K562 (cell line): ENCODE measurements at regions not wholly inside any gene's neighbourhood (a gene's known extent, or its start where the extent isn't known, plus 50 kb on each side); places are given as distances from the start of the nearest gene placed in this dataset.

Experiments used
- ATAC-seq: fragments of 200-7000 bp; cut with Tn5 transposase; 3 replicates; pipeline ENCODE4 v1.9.1; 2020; ENCODE audit warnings: moderate library complexity
- BruUV-seq: library from RNA; stranded (reverse); fragments of 400-500 nt; replicated peaks from 2 replicates; lab custom pipeline; 2021; lab: Mats Ljungman, UMichigan
- CTCF ChIA-PET: fragments of 300-600 bp; formaldehyde crosslinking; extraction: SDS; loops from one replicate; lab custom pipeline; 2021; ENCODE audit warnings: low intra/inter-chr PET ratio; lab: Yijun Ruan, JAX
- POLR2A ChIA-PET: fragments of 300-600, 350-650 bp; sonication (Branson Sonifier 250); formaldehyde crosslinking; extraction: SDS; loops from one replicate; lab custom pipeline; 2021; ENCODE audit warnings: antibody characterized with exemption, inconsistent platforms; lab: Yijun Ruan, JAX
- DNase-seq, 4 experiments: peaks; one replicate each; pipeline versions ENCODE4 v3.0.0 to v3.0.0-alpha.2; 2011 to 2018; ENCODE audit warnings: low spot score in 3 of 4, mixed read lengths in 3 of 4; ENCODE audit errors: extremely low read depth in 1 of 4
- FAIRE-seq: peaks from 2 replicates; lab custom pipeline; 2011; peaks lifted over from hg19 to GRCh38; lab: Jason Lieb, UNC
- H2AFZ ChIP-seq: 2 replicates; pipeline ENCODE4 v1.6.0; 2011; ENCODE audit warnings: low read depth, low read length, control low read depth, inconsistent platforms
- H3K27ac ChIP-seq: fragments of 200-600 bp; 3 replicates; pipeline ENCODE4 v1.8.0; 2011; ENCODE audit warnings: low read depth, mild to moderate bottlenecking, control low read depth, inconsistent platforms, low read length, moderate library complexity, mixed read lengths; ENCODE audit errors: extremely low read depth
- H3K27me3 ChIP-seq, 2 experiments: fragments of 300-600 bp in 1 of 2; 2 replicates in 1 of 2; 3 replicates in 1 of 2; pipeline versions ENCODE4 v1.6.0 to v1.8.0; 2011; ENCODE audit warnings: inconsistent platforms in 2 of 2, low read length in 2 of 2, mild to moderate bottlenecking in 1 of 2, mixed read lengths in 1 of 2, moderate library complexity in 1 of 2; ENCODE audit not compliant: control insufficient read depth in 2 of 2, insufficient read depth in 2 of 2
- H3K36me3 ChIP-seq: fragments of 300-600 bp; 3 replicates; pipeline ENCODE4 v1.8.0; 2011; ENCODE audit warnings: mild to moderate bottlenecking, low read length, inconsistent platforms; ENCODE audit not compliant: control insufficient read depth, insufficient read depth
- H3K4me1 ChIP-seq, 2 experiments: fragments of 200-600 bp in 1 of 2; replicated peaks in 1 of 2; 2 replicates in 1 of 2; 3 replicates in 1 of 2; pipeline versions ENCODE4 v1.5.1 to v1.8.0; 2011; ENCODE audit warnings: inconsistent platforms in 2 of 2, low read length in 2 of 2, mild to moderate bottlenecking in 1 of 2, mixed read lengths in 1 of 2, moderate library complexity in 1 of 2; ENCODE audit not compliant: control insufficient read depth in 2 of 2, insufficient read depth in 2 of 2
- H3K4me2 ChIP-seq: 2 replicates; pipeline ENCODE4 v1.6.1; 2011; ENCODE audit warnings: low read length, control low read depth, inconsistent platforms, mixed read lengths; ENCODE audit not compliant: insufficient read depth
- H3K4me3 ChIP-seq: fragments of 200-600 bp; sonication (generic), shearing (Covaris generic); 2 replicates; pipeline ENCODE4 v1.5.1; 2016; ENCODE audit warnings: control low read depth, inconsistent platforms
- H3K79me2 ChIP-seq: fragments of 200-600 bp; 3 replicates; pipeline ENCODE4 v1.8.0; 2011; ENCODE audit warnings: low read length, inconsistent platforms; ENCODE audit not compliant: control insufficient read depth, insufficient read depth
- H3K9ac ChIP-seq, 2 experiments: 2 replicates each; pipeline versions ENCODE4 v1.6.0 to v1.6.1; 2011; ENCODE audit warnings: low read depth in 2 of 2, low read length in 2 of 2, control low read depth in 1 of 2, inconsistent platforms in 1 of 2, mild to moderate bottlenecking in 1 of 2, mixed read lengths in 1 of 2; ENCODE audit not compliant: insufficient read depth in 1 of 2
- H3K9me1 ChIP-seq: one replicate; pipeline ENCODE4 v1.6.0; 2011; ENCODE audit warnings: inconsistent platforms, mild to moderate bottlenecking, low read length, moderate library complexity; ENCODE audit not compliant: control insufficient read depth, insufficient read depth
- H3K9me3 ChIP-seq: replicated peaks from 2 replicates; pipeline ENCODE4 v1.5.1; 2011; ENCODE audit warnings: low read depth, low read length, inconsistent platforms; ENCODE audit not compliant: control insufficient read depth, insufficient read depth
- H4K20me1 ChIP-seq: replicated peaks from 2 replicates; pipeline ENCODE4 v1.6.1; 2011; ENCODE audit warnings: low read length, inconsistent platforms, mixed read lengths; ENCODE audit not compliant: control insufficient read depth, insufficient read depth
- ASH1L ChIP-seq: fragments of 450-650 bp; IDR thresholded peaks from 2 replicates; pipeline ENCODE4 v1.6.1; 2018; ENCODE audit warnings: borderline replicate concordance, mild to moderate bottlenecking, low read depth; ENCODE audit not compliant: partially characterized antibody
- CBFB ChIP-seq: sonication (generic); formaldehyde crosslinking; IDR thresholded peaks from 2 replicates; pipeline ENCODE4 v1.4.0; 2020; ENCODE audit warnings: mild to moderate bottlenecking, missing genetic modification reagents
- CREM ChIP-seq: IDR thresholded peaks from 2 replicates; pipeline ENCODE4 v1.6.1; 2014; ENCODE audit warnings: antibody characterized with exemption, low read depth
- ELF4 ChIP-seq: fragments of 450-650 bp; formaldehyde crosslinking; IDR thresholded peaks from 2 replicates; pipeline ENCODE4 v1.4.0; 2022; ENCODE audit warnings: missing genetic modification characterization
- HDAC3 ChIP-seq: fragments of 450-650 bp; IDR thresholded peaks from 2 replicates; pipeline ENCODE4 v1.6.1; 2018; ENCODE audit warnings: borderline replicate concordance, mild to moderate bottlenecking, moderate library complexity; ENCODE audit not compliant: partially characterized antibody
- NFE2 ChIP-seq: IDR thresholded peaks from 2 replicates; pipeline ENCODE4 v1.6.1; 2014; ENCODE audit warnings: antibody characterized with exemption, low read depth
- NR4A1 ChIP-seq, 2 experiments: fragments of 250-450 bp in 1 of 2; fragments of 450-650 bp in 1 of 2; sonication (Bioruptor Pico) in 1 of 2; IDR thresholded peaks; 2 replicates each; pipeline versions ENCODE4 v1.4.0 to v1.6.1; 2016 to 2020; ENCODE audit warnings: mild to moderate bottlenecking in 2 of 2, missing compliant biosample characterization in 1 of 2, missing genetic modification characterization in 1 of 2, moderate library complexity in 1 of 2
- RBM34 ChIP-seq: fragments of 200-400 bp; formaldehyde crosslinking; IDR thresholded peaks from 2 replicates; pipeline ENCODE4 v1.6.1; 2018; ENCODE audit warnings: low read length, borderline replicate concordance; ENCODE audit not compliant: insufficient read depth
- SIN3B ChIP-seq: fragments of 450-650 bp; IDR thresholded peaks from 2 replicates; pipeline ENCODE4 v1.6.1; 2017; ENCODE audit warnings: low read depth, mild to moderate bottlenecking, moderate library complexity
- STAT5A ChIP-seq: IDR thresholded peaks from 2 replicates; pipeline ENCODE4 v1.6.1; 2012; ENCODE audit warnings: low read length, inconsistent platforms, borderline replicate concordance
- XRCC3 ChIP-seq: fragments of 450-650 bp; IDR thresholded peaks from 2 replicates; pipeline ENCODE4 v1.6.1; 2017; ENCODE audit warnings: mild to moderate bottlenecking, moderate library complexity
- ZNF253 ChIP-seq: fragments of 250-450 bp; sonication (Bioruptor Pico); conservative IDR thresholded peaks from 2 replicates; pipeline ENCODE4 v1.6.1; 2021; ENCODE audit warnings: mild to moderate bottlenecking
- ZNF780A ChIP-seq: fragments of 250-450 bp; sonication (Bioruptor Pico); IDR thresholded peaks from 2 replicates; pipeline ENCODE4 v1.5.0; 2021; ENCODE audit warnings: mild to moderate bottlenecking
- WGBS: fragments of 100-300 bp; shearing (Covaris generic); methylation state at CpG from one replicate; pipeline ENCODE4 v1.1.6; 2016; ENCODE audit warnings: low coverage, mixed read lengths; ENCODE audit not compliant: insufficient coverage; ENCODE audit errors: missing lambda C conversion rate; 5-methylcytosine and 5-hydroxymethylcytosine counted together
- in situ Hi-C: fragments of 300-500 bp; cut with MboI; formaldehyde crosslinking; loops from 4 replicates; pipeline ENCODE4 v1.15.0; 2018; ENCODE audit warnings: inconsistent platforms, mixed read lengths
- intact Hi-C: fragments of 100-400 bp; cut with micrococcal nuclease; formaldehyde crosslinking; loops from 2 replicates; pipeline ENCODE4 v1.14.2; 2022
- TF ChIP-seq, protein P1 (sequence below): fragments of 250-450 bp; sonication (Bioruptor Pico); IDR thresholded peaks from 2 replicates; pipeline ENCODE4 v1.5.0; 2022; ENCODE audit warnings: mild to moderate bottlenecking

GRCh38 chr13:106118996-106119395 is 416.5 kb downstream of the EFNB2 start (continued):
- TF ChIP-seq, protein P1, sequence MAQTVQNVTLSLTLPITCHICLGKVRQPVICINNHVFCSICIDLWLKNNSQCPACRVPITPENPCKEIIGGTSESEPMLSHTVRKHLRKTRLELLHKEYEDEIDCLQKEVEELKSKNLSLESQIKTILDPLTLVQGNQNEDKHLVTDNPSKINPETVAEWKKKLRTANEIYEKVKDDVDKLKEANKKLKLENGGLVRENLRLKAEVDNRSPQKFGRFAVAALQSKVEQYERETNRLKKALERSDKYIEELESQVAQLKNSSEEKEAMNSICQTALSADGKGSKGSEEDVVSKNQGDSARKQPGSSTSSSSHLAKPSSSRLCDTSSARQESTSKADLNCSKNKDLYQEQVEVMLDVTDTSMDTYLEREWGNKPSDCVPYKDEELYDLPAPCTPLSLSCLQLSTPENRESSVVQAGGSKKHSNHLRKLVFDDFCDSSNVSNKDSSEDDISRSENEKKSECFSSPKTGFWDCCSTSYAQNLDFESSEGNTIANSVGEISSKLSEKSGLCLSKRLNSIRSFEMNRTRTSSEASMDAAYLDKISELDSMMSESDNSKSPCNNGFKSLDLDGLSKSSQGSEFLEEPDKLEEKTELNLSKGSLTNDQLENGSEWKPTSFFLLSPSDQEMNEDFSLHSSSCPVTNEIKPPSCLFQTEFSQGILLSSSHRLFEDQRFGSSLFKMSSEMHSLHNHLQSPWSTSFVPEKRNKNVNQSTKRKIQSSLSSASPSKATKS (CRISPR knock-in tag), result no peak
- TF ChIP-seq CREM (no peak), STAT5A (no peak), SIN3B (no peak)
- TF ChIP-seq, all 486 proteins: peak for 0

GRCh38 chr13:106118050-106118449 is 417.4 kb downstream of the EFNB2 start:
- Histone ChIP-seq H3K27me3 (no peaks in the 10 kb centered on the region), H3K36me3 (no peaks in the 10 kb centered on the region), H2AFZ (no peak overlapping the region), H3K9ac (no peak overlapping the region), H3K9me1 (no peaks in the 10 kb centered on the region), H3K4me3 (no peak overlapping the region), H3K4me2 (no peak overlapping the region), H3K9me3 (no peaks in the 10 kb centered on the region), H3K4me1 (no peaks in the 10 kb centered on the region), H3K27ac (no peak overlapping the region), H4K20me1 (no peaks in the 10 kb centered on the region), H3K79me2 (no peaks in the 10 kb centered on the region)
- in situ Hi-C loops, result no loop called here
- WGBS, result 0% methylated on average over 2 of the region's 2 CpGs
- FAIRE-seq, result no peak
- ChIA-PET POLR2A (no interaction called here), CTCF (no interaction called here)
- ATAC-seq, result no peak
- DNase-seq, result no peak
- intact Hi-C loops, result no loop called here
- no TSS peak for BruUV-seq
- TF ChIP-seq ELF4, result no peak
- TF ChIP-seq HDAC3, result no peak
- no peak for TF ChIP-seq ZNF253 (CRISPR knock-in tag)
- TF ChIP-seq CBFB (CRISPR knock-in tag), result no peak
- no peak for TF ChIP-seq NR4A1 (CRISPR knock-in tag; IDR thresholded peaks at IDR 0.05)
- TF ChIP-seq NR4A1 (tag; IDR thresholded peaks at IDR 0.05), result no peak
- TF ChIP-seq XRCC3, result no peak
- TF ChIP-seq RBM34, result no peak
- no peak for TF ChIP-seq ASH1L
- TF ChIP-seq ZNF780A (CRISPR knock-in tag), result no peak
- TF ChIP-seq NFE2, result no peak
